PFSK-1 (cell line): ENCODE measurements at regions not wholly inside any gene's neighbourhood (a gene's known extent, or its start where the extent isn't known, plus 50 kb on each side); places are given as distances from the start of the nearest gene placed in this dataset.

ENCODE experiments used
- FOXP2 ChIP-seq: optimal IDR thresholded peaks from 2 replicates; pipeline ENCODE3; 2011; ENCODE audit warnings: borderline replicate concordance, control low read depth, inconsistent platforms; ENCODE audit not compliant: insufficient read depth; ENCODE audit errors: extremely low read length, extremely low read depth
- POLR2AphosphoS5 ChIP-seq: IDR thresholded peaks from 2 replicates; pipeline ENCODE4 v1.6.1; 2012; ENCODE audit warnings: low read depth, mild to moderate bottlenecking, control low read depth, low read length, moderate library complexity
- SIN3A ChIP-seq: IDR thresholded peaks from 2 replicates; pipeline ENCODE4 v1.6.1; 2012; ENCODE audit warnings: mild to moderate bottlenecking, low read length, moderate library complexity, borderline replicate concordance; ENCODE audit not compliant: insufficient read depth
- TAF1 ChIP-seq: IDR thresholded peaks from 2 replicates; pipeline ENCODE4 v1.6.1; 2012; ENCODE audit warnings: low read length, control low read depth, borderline replicate concordance; ENCODE audit not compliant: insufficient read depth
- TF ChIP-seq, protein P1 (sequence below), 2 experiments: IDR thresholded peaks; 2 replicates each; pipeline versions ENCODE4 v1.6.1 to v1.8.0; 2011 to 2012; ENCODE audit warnings: low read depth in 2 of 2, low read length in 2 of 2, control low read depth in 1 of 2, inconsistent platforms in 1 of 2, mild to moderate bottlenecking in 1 of 2, moderate library complexity in 1 of 2; ENCODE audit not compliant: insufficient read depth in 1 of 2

DNA sequence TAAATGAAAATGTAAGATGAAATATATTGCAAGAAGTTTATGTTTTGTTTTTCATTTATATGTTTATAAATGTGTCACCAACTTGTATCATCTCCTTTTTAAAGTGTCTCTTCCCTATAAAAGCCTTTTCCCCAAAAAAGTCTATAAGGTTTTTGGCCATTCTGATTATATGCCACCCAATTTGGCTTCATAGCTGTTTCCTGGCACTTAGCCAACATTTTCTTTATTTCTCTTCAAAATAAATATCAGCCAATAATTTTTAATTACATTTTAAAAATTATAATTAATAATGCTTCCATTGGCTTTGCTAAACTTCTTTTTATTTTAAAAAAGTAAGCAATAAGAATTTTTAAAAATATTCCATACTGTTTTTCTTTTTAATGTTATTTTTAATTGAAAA, 171.8 kb downstream of the RASSF9 start:
- TF ChIP-seq, protein P1, sequence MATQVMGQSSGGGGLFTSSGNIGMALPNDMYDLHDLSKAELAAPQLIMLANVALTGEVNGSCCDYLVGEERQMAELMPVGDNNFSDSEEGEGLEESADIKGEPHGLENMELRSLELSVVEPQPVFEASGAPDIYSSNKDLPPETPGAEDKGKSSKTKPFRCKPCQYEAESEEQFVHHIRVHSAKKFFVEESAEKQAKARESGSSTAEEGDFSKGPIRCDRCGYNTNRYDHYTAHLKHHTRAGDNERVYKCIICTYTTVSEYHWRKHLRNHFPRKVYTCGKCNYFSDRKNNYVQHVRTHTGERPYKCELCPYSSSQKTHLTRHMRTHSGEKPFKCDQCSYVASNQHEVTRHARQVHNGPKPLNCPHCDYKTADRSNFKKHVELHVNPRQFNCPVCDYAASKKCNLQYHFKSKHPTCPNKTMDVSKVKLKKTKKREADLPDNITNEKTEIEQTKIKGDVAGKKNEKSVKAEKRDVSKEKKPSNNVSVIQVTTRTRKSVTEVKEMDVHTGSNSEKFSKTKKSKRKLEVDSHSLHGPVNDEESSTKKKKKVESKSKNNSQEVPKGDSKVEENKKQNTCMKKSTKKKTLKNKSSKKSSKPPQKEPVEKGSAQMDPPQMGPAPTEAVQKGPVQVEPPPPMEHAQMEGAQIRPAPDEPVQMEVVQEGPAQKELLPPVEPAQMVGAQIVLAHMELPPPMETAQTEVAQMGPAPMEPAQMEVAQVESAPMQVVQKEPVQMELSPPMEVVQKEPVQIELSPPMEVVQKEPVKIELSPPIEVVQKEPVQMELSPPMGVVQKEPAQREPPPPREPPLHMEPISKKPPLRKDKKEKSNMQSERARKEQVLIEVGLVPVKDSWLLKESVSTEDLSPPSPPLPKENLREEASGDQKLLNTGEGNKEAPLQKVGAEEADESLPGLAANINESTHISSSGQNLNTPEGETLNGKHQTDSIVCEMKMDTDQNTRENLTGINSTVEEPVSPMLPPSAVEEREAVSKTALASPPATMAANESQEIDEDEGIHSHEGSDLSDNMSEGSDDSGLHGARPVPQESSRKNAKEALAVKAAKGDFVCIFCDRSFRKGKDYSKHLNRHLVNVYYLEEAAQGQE (IDR thresholded peaks at IDR 0.05; ENCODE audit: insufficient read depth in 1 of 2, low read depth in 2 of 2, low read length in 2 of 2): no peak
- TF ChIP-seq POLR2AphosphoS5 (no peak), SIN3A (no peak), TAF1 (no peak), FOXP2 (no peak)
